Naive B cell (primary cell): ENCODE measurements at regions not wholly inside any gene's neighbourhood (a gene's known extent, or its start where the extent isn't known, plus 50 kb on each side); places are given as distances from the start of the nearest gene placed in this dataset.
"Not testable (repeated sequence)": the region's sequence is repeated elsewhere in the genome, so short reads cannot be mapped to it uniquely, and the experiment has no call there.

ENCODE experiments used
- ATAC-seq, 2 donors: fragments of 150-1000 bp; cut with Tn5 transposase; 2 replicates each; pipeline ENCODE4 v1.10.0; 2021; ENCODE audit warnings: low read depth in 2 of 2, mild to moderate bottlenecking in 2 of 2, moderate library complexity in 2 of 2
- DNase-seq: peaks from one replicate; pipeline ENCODE4 v3.0.0; 2022
- H3K27ac Mint-ChIP-seq, 6 donors: one replicate each; pipeline ENCODE4 v1.8.0; 2020 to 2022; ENCODE audit warnings: mild to moderate bottlenecking in 6 of 6, mixed read lengths in 6 of 6, moderate library complexity in 5 of 6, inconsistent platforms in 2 of 6
- H3K27me3 Mint-ChIP-seq, 3 donors: one replicate each; pipeline ENCODE4 v1.8.0; 2021 to 2022; ENCODE audit warnings: mixed read lengths in 3 of 3, mild to moderate bottlenecking in 1 of 3
- H3K36me3 Mint-ChIP-seq, 2 donors: one replicate each; pipeline ENCODE4 v1.8.0; 2020 to 2022; ENCODE audit warnings: mixed read lengths in 2 of 2, inconsistent platforms in 1 of 2, mild to moderate bottlenecking in 1 of 2
- H3K4me1 Mint-ChIP-seq, 3 donors: one replicate each; pipeline ENCODE4 v1.8.0; 2020 to 2022; ENCODE audit warnings: mixed read lengths in 3 of 3, inconsistent platforms in 1 of 3, mild to moderate bottlenecking in 1 of 3, moderate library complexity in 1 of 3
- H3K4me3 Mint-ChIP-seq, 8 donors: one replicate each; pipeline ENCODE4 v1.8.0; 2020 to 2022; ENCODE audit warnings: mild to moderate bottlenecking in 8 of 8, mixed read lengths in 8 of 8, moderate library complexity in 8 of 8, inconsistent platforms in 2 of 8
- H3K9me3 Mint-ChIP-seq, 7 donors: one replicate each; pipeline ENCODE4 v1.8.0; 2020 to 2022; ENCODE audit warnings: mixed read lengths in 7 of 7, mild to moderate bottlenecking in 5 of 7, inconsistent platforms in 2 of 7, moderate library complexity in 1 of 7

DNA sequence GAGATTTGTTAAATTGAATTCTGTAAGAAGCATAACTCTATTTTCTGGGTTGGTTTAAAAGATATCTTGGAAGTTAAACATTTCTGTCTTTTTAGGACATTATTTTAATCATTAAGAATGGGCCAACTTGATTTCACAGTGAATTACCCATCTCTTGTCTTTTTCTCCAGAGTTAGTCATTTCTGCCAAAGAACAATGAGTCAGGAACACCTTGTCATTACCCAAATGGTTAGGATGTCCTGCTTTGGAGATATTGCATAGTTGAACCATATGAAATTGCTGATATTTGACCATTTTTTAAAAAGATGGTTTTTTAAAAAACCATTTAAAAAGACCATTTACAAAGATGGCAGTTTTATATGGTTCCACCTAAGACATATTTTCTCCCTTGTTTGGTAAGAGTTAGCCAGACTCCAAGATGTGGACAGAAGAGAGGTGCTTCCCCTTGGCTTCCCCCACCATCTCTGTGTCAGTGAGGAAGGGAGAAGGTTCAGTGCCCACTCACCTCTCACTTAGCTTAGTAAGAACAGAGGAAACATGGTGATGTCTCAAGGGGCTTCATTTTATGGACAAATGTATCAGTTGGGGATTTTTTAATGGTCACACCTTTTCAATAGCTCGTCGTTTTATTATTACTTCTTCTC, 103.0 kb downstream of the PCSK1 start:
- ATAC-seq (no peak), DNase-seq (no peak)
- Mint-ChIP-seq H3K9me3 (peaks cover 0 to 2% (median 0%) of the 10 kb centered on the region in 7 donors), H3K36me3 (no peaks in the 10 kb centered on the region), H3K27me3 (peaks cover 9 to 20% (median 12%) of the 10 kb centered on the region in 3 donors), H3K4me3 (no peak overlapping the region), H3K4me1 (no peaks in the 10 kb centered on the region), H3K27ac (no peak overlapping the region)

DNA sequence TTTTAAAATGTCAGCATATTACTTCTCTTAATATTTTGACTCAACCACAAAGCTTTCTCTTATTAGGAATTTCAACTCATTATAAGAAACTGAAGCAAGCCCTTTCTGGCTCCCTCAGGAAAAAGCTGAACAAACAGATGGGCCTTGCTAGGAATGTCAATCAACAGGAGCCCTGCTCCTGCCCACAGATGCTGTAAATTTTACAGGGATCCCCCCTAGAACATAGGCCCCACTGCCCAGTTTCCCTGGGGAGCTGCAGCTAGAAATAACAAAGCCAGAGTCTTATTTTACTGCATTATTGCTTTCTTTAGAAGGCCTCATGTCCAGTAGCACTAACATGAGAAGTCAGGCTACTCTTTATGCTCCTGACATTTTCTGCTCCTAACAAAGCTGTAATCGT, 103.8 kb downstream of the PCSK1 start:
- Mint-ChIP-seq H3K36me3 (no peaks in the 10 kb centered on the region), H3K9me3 (peaks cover 0 to 2% (median 0%) of the 10 kb centered on the region in 7 donors), H3K4me1 (no peaks in the 10 kb centered on the region), H3K27ac (no peak overlapping the region), H3K27me3 (peaks cover 9 to 21% (median 14%) of the 10 kb centered on the region in 3 donors), H3K4me3 (no peak overlapping the region)
- ATAC-seq (no peak), DNase-seq (no peak)

DNA sequence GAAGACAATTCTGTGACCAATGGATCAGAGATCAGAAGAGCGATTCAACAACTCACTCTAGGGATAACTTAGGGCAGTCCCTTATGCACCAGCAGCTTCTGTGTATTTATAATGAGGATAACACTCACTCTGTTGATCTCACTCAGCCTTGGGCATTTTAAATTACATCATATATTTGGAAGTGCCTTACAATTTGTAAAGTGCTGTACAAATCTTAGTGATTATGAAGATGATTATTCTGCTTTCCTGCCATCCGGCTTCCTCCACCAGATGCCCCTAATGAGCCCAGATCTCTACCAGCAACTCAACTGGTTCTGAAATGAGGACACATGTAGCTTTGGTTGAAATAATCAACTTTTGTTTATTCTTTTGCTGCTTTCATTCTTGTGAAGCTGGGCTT, 105.3 kb downstream of the PCSK1 start:
- H3K27me3 Mint-ChIP-seq = peaks cover 9 to 21% (median 17%) of the 10 kb centered on the region in 3 donors
- DNase-seq (no peak), ATAC-seq (no peak)
- no peak overlapping the region for H3K4me3 Mint-ChIP-seq
- H3K36me3 Mint-ChIP-seq = no peaks in the 10 kb centered on the region
- peaks cover 0 to 2% (median 0%) of the 10 kb centered on the region in 7 donors for H3K9me3 Mint-ChIP-seq
- no peak overlapping the region for H3K27ac Mint-ChIP-seq
- H3K4me1 Mint-ChIP-seq = no peaks in the 10 kb centered on the region

DNA sequence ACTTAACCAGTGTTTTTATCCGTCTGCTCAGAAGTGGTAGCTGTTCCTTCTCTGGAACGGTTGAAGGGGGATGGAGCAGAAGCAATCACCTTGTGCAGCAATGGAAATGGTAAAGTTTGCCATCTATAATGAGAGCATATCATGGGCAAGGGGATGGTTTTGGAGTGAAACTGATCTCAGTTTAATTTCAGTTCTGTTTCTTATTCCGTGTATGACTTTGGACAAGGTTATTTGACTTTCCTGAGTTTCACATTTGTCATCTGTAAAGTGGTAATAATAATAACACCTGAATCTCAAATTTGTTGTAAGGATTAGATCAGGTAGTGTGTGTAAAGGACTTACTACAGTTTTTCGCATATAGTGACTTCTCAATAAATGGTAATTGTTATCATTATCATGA, 106.1 kb downstream of the PCSK1 start:
- Mint-ChIP-seq H3K9me3 (peaks cover 0 to 5% (median 0%) of the 10 kb centered on the region in 7 donors), H3K4me3 (no peak overlapping the region), H3K36me3 (no peaks in the 10 kb centered on the region), H3K27me3 (peaks cover 9 to 17% (median 15%) of the 10 kb centered on the region in 3 donors), H3K27ac (no peak overlapping the region), H3K4me1 (no peaks in the 10 kb centered on the region)
- DNase-seq = no peak
- no peak for ATAC-seq

DNA sequence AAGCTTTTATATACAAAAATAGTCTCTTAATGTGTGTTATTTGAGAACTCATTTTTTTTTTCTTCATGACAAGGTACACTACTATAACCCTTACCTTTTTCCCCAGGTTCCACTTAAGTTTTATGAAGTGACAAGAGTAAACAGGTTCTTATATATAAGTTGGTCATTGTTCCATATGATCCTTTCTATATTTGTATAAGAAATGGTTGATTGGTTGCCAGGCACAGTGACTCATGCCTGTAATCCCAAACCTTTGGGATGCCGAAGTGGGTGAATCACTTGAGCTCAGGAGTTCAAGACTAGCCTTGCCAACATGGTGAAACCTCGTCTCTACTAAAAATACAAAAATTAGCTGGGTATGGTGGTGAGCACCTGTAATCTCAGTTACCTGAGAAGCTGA, 108.3 kb downstream of the PCSK1 start:
- DNase-seq = no peak
- Mint-ChIP-seq H3K9me3 (peaks cover 0 to 5% (median 0%) of the 10 kb centered on the region in 7 donors), H3K4me3 (no peak overlapping the region), H3K27ac (no peak overlapping the region), H3K4me1 (no peaks in the 10 kb centered on the region), H3K27me3 (peaks cover 0 to 17% (median 15%) of the 10 kb centered on the region in 3 donors), H3K36me3 (no peaks in the 10 kb centered on the region)
- ATAC-seq = no peak

DNA sequence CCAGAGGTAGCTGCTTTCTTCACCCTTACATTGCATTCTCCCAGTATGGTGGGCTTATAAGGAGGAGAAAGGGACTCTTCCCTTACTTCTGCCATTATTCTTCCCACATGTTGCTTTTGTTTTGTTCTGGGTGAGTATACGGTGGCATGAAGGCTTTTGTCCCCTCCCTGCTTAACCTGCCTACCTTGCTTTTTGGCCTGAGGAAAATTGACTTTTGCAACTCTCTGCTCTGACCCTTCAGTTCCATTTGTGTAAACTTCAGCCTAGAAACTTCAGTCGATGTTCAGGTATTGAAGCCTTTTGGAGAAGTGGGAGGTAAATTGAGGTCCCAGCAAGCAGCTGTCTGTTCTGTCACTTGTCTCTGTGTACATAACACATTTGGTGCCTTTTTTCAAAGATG, 110.2 kb downstream of the PCSK1 start:
- no peaks in the 10 kb centered on the region for H3K36me3 Mint-ChIP-seq
- H3K4me1 Mint-ChIP-seq = no peaks in the 10 kb centered on the region
- H3K27me3 Mint-ChIP-seq = peaks cover 0 to 17% (median 15%) of the 10 kb centered on the region in 3 donors
- peaks cover 0 to 5% (median 0%) of the 10 kb centered on the region in 7 donors for H3K9me3 Mint-ChIP-seq
- H3K27ac Mint-ChIP-seq = no peak overlapping the region
- DNase-seq (no peak), ATAC-seq (no peak)
- H3K4me3 Mint-ChIP-seq = no peak overlapping the region

DNA sequence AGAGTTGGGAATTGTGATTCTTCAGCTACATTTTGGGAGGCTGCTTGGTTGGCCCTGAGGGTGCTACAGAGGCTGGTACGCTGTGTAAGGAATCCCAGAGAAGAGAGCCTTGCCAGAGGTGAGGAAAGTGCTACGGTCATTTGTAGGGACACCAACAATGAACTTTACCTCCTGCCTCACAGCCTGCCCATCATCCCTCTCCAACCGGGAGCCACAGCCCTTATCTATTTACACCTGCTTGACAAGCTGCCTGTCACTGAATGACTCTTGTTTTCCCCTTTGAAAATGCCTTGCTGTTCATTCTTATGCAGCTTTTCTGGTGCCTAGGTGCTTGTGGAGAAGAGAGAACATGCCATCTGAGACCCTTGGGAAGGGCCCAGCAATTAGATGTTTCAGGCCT, 110.8 kb downstream of the PCSK1 start:
- no peak for ATAC-seq
- Mint-ChIP-seq H3K27ac (no peak overlapping the region), H3K27me3 (peaks cover 0 to 17% (median 15%) of the 10 kb centered on the region in 3 donors), H3K4me3 (no peak overlapping the region), H3K4me1 (no peaks in the 10 kb centered on the region), H3K36me3 (no peaks in the 10 kb centered on the region), H3K9me3 (peaks cover 0 to 5% (median 0%) of the 10 kb centered on the region in 7 donors)
- no peak for DNase-seq

DNA sequence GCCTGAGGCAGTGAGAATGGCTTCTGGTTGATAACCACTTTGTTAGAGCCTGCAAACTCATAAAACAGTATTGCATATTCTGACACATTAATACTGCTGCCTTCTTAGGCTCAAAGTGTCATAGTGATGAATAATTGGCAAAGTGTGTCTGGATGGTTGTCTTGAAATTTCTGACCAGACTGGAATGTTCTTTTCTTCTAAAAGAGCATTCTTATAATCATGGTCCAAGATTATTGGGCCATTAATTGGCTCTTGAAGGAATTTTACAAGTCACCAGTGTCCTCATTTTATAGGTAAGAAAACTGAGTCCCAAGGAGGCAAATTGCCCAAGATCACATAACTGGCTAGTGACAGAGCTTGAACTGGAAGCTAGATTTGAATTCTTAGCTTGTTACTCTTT, 111.7 kb downstream of the PCSK1 start:
- Mint-ChIP-seq H3K27ac (no peak overlapping the region), H3K36me3 (no peaks in the 10 kb centered on the region), H3K4me3 (no peak overlapping the region), H3K9me3 (peaks cover 0 to 5% (median 0%) of the 10 kb centered on the region in 7 donors), H3K27me3 (peaks cover 0 to 15% (median 14%) of the 10 kb centered on the region in 3 donors), H3K4me1 (no peaks in the 10 kb centered on the region)
- no peak for ATAC-seq
- DNase-seq = no peak

DNA sequence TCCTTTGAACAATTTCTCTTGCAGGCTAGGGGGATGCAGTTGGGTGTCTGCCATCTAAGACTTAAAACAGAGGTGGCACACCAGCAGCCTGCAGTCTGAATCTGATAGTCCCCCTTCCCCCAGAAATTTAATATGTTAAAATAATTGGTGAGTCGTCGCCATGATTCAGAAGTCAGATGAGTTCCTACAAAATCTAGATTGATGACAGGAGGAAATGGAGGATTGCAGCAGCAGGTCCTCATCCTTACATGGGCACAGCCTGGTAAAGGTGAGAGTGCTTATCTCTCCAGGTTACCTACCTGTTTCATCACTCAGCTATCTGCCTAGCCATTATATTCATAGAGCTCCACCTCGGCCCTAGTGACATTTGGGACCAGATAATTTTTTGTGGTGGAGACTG, 112.3 kb downstream of the PCSK1 start:
- Mint-ChIP-seq H3K4me3 (no peak overlapping the region), H3K9me3 (peaks cover 0 to 5% (median 0%) of the 10 kb centered on the region in 7 donors), H3K27me3 (peaks cover 0 to 9% (median 8%) of the 10 kb centered on the region in 3 donors), H3K4me1 (no peaks in the 10 kb centered on the region), H3K36me3 (no peaks in the 10 kb centered on the region), H3K27ac (no peak overlapping the region)
- ATAC-seq = no peak
- no peak for DNase-seq

DNA sequence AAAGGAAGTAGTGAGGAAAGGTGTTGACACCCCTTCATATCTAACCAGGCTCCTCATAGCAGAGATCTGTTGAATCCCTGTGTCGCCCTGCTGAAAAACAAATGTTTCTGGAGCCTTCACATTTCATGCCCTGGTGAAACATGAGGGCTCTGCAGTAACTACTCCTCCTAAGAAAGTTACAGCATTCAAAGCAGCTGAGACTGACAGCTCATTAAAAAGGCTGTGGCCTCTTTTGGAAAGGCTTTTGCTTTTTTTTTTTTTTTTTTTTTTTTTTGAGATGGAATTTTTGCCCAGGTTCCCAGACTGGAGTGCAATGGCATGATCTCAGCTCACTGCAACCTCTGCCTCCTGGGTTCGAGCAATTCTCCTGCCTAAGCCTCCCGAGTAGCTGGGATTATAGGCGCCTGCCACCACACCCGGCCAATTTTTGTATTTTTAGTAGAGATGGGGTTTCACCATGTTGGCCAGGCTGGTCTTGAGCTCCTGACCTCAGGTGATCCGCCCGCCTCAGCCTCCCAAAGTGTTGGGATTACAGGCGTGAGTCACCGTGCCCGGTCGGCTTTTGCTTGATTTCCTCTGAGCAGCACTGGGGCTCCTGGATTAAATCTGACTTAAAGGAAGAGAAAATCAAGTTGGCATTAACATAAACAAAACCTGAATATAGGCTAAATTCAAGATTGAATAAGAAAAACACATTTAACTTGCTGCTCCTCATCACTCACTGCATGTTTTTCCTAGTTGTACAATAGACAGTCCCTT, 112.9 kb downstream of the PCSK1 start:
- not testable (repeated sequence) for H3K27me3 Mint-ChIP-seq, H3K4me3 Mint-ChIP-seq, H3K27ac Mint-ChIP-seq, DNase-seq, ATAC-seq, H3K4me1 Mint-ChIP-seq, H3K36me3 Mint-ChIP-seq, H3K9me3 Mint-ChIP-seq

DNA sequence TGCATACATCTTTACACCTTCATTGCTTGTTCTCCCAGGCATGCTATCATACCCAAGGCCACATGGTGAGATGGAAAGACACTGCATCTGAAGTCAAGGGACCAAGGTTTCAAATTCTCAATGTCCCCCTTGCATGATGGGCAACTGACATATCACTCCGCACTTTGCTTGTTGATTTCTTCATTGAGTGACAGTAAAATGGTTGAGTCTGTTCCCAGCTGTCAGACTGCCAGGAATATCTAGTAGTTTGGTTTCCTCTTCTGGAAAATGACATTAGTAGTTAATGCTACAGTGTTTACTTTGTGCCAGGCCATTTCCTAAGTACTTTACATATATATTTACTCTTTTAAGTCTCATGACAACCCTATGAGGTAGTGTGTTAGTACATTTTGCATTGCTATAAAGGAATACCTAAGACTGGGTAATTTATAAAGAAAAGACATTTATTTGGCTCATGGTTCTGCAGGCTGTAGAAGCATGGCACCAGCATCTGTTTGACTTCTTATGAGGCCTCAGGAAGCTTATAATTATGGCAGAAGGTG, 114.4 kb downstream of the PCSK1 start:
- Mint-ChIP-seq H3K36me3 (no peaks in the 10 kb centered on the region), H3K27me3 (peaks cover 0 to 10% (median 6%) of the 10 kb centered on the region in 3 donors)
- no peak for ATAC-seq

DNA sequence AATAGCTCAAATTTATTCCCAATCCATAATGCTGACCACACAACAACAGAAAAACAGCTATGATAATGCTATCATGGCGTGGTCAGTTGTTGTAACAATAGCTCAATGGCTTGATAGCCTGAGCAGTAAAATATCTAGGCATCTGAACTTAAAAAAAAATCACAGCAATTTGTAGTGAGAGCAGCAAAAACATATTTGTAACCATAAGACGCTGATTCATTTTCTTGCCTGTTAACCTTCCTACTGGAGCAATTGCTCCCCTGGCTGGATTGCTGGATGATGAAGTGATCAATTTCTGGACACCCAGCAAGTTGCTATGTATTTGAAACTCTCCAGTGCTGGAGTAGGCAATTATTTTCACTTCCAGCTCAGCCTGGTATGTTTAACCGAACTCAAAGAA, 115.1 kb downstream of the PCSK1 start:
- Mint-ChIP-seq H3K4me3 (no peak overlapping the region), H3K27me3 (peaks cover 0 to 10% (median 6%) of the 10 kb centered on the region in 3 donors), H3K4me1 (no peaks in the 10 kb centered on the region), H3K27ac (no peak overlapping the region), H3K36me3 (no peaks in the 10 kb centered on the region), H3K9me3 (peaks cover 0 to 5% (median 0%) of the 10 kb centered on the region in 7 donors)
- ATAC-seq = no peak
- DNase-seq = no peak

More for the DNA sequence above, 114.4 kb downstream of the PCSK1 start:
- H3K27ac Mint-ChIP-seq = no peak overlapping the region
- DNase-seq = no peak
- H3K4me1 Mint-ChIP-seq = no peaks in the 10 kb centered on the region
- peaks cover 0 to 5% (median 0%) of the 10 kb centered on the region in 7 donors for H3K9me3 Mint-ChIP-seq
- H3K4me3 Mint-ChIP-seq = no peak overlapping the region

DNA sequence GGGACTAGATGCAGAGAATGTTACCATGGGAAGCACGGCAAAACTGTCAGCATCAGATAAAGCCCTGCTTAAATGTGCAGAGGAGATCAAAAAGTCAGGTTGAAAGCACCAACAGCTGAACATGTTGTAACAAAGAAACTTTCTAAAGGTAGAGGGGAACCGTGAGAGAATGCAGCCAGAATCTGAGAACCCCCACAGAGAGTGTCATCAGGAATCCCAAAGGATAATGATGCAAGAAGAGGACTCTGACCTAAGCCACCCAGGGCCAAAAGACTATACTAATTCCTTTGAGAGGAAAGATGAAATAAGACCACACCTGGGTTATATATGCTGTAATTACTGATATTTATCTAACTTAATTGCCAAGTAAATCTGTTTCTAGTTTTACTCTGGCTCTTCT, 116.6 kb downstream of the PCSK1 start:
- Mint-ChIP-seq H3K9me3 (peaks cover 0 to 13% (median 2%) of the 10 kb centered on the region in 7 donors), H3K27me3 (peaks cover 4 to 20% (median 17%) of the 10 kb centered on the region in 3 donors), H3K4me1 (no peaks in the 10 kb centered on the region), H3K27ac (no peak overlapping the region), H3K36me3 (peaks cover 0 to 7% of the 10 kb centered on the region in 2 donors), H3K4me3 (no peak overlapping the region)
- ATAC-seq = no peak
- no peak for DNase-seq

DNA sequence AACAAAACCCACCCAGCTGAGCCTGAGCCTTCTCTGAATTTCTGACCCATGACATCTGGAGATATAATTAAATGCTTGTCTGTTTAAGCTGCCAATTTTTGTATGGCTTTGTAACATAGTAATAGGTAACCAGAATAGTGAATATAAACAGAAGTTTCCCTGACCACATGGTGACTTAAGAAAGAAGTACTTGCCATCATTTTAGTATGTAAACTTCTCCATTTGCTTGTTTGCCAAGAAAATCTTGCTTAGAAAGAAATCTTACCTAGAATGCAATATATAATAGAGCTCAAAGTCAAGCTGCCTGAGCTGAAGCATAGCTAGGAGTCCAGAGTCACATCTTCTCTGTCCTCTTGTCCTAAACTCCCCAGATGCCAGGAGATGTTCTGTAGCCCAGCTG, 117.0 kb downstream of the PCSK1 start:
- Mint-ChIP-seq H3K27ac (no peak overlapping the region), H3K4me3 (no peak overlapping the region), H3K4me1 (no peaks in the 10 kb centered on the region), H3K9me3 (peaks cover 2 to 18% (median 4%) of the 10 kb centered on the region in 7 donors), H3K36me3 (peaks cover 2 to 11% of the 10 kb centered on the region in 2 donors), H3K27me3 (peaks cover 4 to 20% (median 18%) of the 10 kb centered on the region in 3 donors)
- DNase-seq = no peak
- ATAC-seq = no peak
